Adrenal gland (tissue), 9 donors: ENCODE measurements at regions not wholly inside any gene's neighbourhood (a gene's known extent, or its start where the extent isn't known, plus 50 kb on each side); places are given as distances from the start of the nearest gene placed in this dataset.
"Not testable (repeated sequence)": the region's sequence is repeated elsewhere in the genome, so short reads cannot be mapped to it uniquely, and the experiment has no call there.

Experiments
- DNase-seq, 7 donors: peaks; one replicate each; pipeline ENCODE4 v3.0.0-alpha.2; 2019 to 2020
- H3K27ac ChIP-seq, 5 donors: fragments of 200-600 bp; sonication (generic) in 4 of 5; 1 replicate in 3 of 5; 2 replicates in 2 of 5; pipeline versions ENCODE4 v1.5.1 to v1.8.0; 2016 to 2020; ENCODE audit warnings: mild to moderate bottlenecking in 1 of 5
- H3K27me3 ChIP-seq: fragments of 200-600 bp; 2 replicates; pipeline ENCODE4 v1.8.0; 2021
- H3K36me3 ChIP-seq, 2 donors: fragments of 200-600 bp; replicated peaks in 1 of 2; 1 replicate in 1 of 2; 2 replicates in 1 of 2; pipeline versions ENCODE4 v1.5.1 to v1.8.0; 2018 to 2022
- H3K4me1 ChIP-seq, 2 donors: fragments of 200-600 bp; replicated peaks in 1 of 2; 1 replicate in 1 of 2; 2 replicates in 1 of 2; pipeline versions ENCODE4 v1.5.1 to v1.8.0; 2018 to 2021
- H3K4me3 ChIP-seq, 4 donors: fragments of 200-600 bp; sonication (generic) in 3 of 4; one replicate each; pipeline ENCODE4 v1.5.1; 2016 to 2018
- H3K9me3 ChIP-seq, 3 donors: fragments of 200-600 bp; sonication (generic) in 1 of 3; replicated peaks in 1 of 3; 1 replicate in 2 of 3; 2 replicates in 1 of 3; pipeline versions ENCODE4 v1.5.1 to v1.8.0; 2016 to 2021
- POLR2A ChIP-seq, 2 donors: fragments of 450-650 bp; IDR thresholded peaks; one replicate each; pipeline ENCODE4 v1.6.1; 2017; ENCODE audit warnings: antibody characterized with exemption in 2 of 2, mild to moderate bottlenecking in 2 of 2, moderate library complexity in 1 of 2
- WGBS, 4 donors: extraction: QIAGEN DNeasy Blood & Tissue Kit in 2 of 4; methylation state at CpG; one replicate each; pipeline versions ENCODE4 v1.1.5 to v1.1.7; 2013 to 2017; 5-methylcytosine and 5-hydroxymethylcytosine counted together
- intact Hi-C, 2 donors: fragments of 100-400 bp; cut with DNase I; formaldehyde crosslinking; loops; one replicate each; pipeline versions ENCODE4 v1.14.1 to v1.15.0; 2022 to 2023
- TF ChIP-seq, protein P1 (sequence below), 6 experiments: fragments of 450-650 bp in 4 of 6; fragments of 200-600 bp in 2 of 6; sonication (generic) in 1 of 6; IDR thresholded peaks; 1 replicate in 5 of 6; 2 replicates in 1 of 6; pipeline versions ENCODE4 v1.5.1 to v1.8.0; 2016 to 2021; ENCODE audit warnings: antibody characterized with exemption in 6 of 6, mild to moderate bottlenecking in 2 of 6, moderate library complexity in 1 of 6
- donor health status: healthy with polysubstance abuse.
- donor health status: Bipolar disorder and iron deficiency.
- donor health status: DM: yes; HTN: yes; CAD: no.
- donor health status: DM: no; HTN: no; CAD: no.
- donor health status: DM: no; HTN: no; CAD: no.

DNA sequence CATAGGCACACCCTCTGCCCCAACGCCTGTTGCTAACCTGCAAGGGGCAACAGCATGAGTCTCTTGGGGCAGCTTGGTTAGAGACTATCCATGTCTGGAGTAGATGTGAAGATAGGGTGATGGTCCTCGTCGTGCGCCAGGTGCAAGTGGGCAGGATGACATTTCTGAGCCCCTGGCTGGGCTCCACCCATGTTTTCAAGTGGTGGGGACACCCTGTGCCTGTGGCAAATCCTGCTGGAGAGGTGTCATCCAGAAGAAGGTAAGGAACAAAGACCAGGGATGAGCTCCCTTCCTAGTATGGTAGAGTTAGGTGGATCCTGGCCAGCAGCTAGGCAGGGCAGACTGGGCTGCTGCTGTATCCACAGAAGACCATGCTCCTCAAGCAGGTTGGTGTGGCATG, 152.6 kb downstream of the ABHD5 start:
- Histone ChIP-seq H3K27me3 (no peaks in the 10 kb centered on the region), H3K4me1 (no peaks in the 10 kb centered on the region), H3K36me3 (no peaks in the 10 kb centered on the region), H3K4me3 (no peak overlapping the region), H3K9me3 (peaks cover 0 to 2% (median 0%) of the 10 kb centered on the region in 3 donors), H3K27ac (no peak overlapping the region)
- intact Hi-C loops: no loop called here
- DNase-seq: no peak
- WGBS, 4 donors: 74 to 92% (median 83%) methylated on average over 4 of the region's 4 CpGs
- no peak for TF ChIP-seq POLR2A (IDR thresholded peaks at IDR 0.05)
- TF ChIP-seq, protein P1, sequence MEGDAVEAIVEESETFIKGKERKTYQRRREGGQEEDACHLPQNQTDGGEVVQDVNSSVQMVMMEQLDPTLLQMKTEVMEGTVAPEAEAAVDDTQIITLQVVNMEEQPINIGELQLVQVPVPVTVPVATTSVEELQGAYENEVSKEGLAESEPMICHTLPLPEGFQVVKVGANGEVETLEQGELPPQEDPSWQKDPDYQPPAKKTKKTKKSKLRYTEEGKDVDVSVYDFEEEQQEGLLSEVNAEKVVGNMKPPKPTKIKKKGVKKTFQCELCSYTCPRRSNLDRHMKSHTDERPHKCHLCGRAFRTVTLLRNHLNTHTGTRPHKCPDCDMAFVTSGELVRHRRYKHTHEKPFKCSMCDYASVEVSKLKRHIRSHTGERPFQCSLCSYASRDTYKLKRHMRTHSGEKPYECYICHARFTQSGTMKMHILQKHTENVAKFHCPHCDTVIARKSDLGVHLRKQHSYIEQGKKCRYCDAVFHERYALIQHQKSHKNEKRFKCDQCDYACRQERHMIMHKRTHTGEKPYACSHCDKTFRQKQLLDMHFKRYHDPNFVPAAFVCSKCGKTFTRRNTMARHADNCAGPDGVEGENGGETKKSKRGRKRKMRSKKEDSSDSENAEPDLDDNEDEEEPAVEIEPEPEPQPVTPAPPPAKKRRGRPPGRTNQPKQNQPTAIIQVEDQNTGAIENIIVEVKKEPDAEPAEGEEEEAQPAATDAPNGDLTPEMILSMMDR (IDR thresholded peaks at IDR 0.05): no peak

DNA sequence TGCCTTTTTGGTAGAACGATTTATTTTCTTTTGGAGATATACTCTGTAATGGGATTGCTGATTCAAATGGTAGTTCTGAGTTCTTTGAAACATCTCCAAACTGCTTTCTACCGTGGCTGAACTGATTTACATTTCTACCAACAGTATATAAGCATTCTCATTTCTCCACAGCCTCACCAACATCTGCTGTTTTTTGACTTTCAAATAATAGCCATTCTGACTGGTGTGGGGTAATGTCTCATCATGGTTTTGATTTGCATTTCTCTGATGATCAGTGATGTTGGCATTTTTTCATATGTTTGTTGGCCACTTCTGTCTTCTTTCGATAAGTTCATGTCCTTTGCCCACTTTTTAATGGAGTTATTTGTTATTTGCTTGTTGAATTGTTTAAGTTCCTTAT, 154.0 kb downstream of the ABHD5 start:
- no peak overlapping the region for H3K27ac ChIP-seq
- H3K27me3 ChIP-seq: no peaks in the 10 kb centered on the region
- WGBS, 4 donors: 65 to 80% (median 68%) methylated on average over 3 of the region's 3 CpGs
- peaks cover 0 to 4% (median 0%) of the 10 kb centered on the region in 3 donors for H3K9me3 ChIP-seq
- TF ChIP-seq POLR2A (IDR thresholded peaks at IDR 0.05): no peak
- TF ChIP-seq, protein P1 (IDR thresholded peaks at IDR 0.05): no peak
- intact Hi-C loops: no loop called here
- no peaks in the 10 kb centered on the region for H3K4me1 ChIP-seq
- no peak for DNase-seq
- H3K4me3 ChIP-seq: no peak overlapping the region
- no peaks in the 10 kb centered on the region for H3K36me3 ChIP-seq

DNA sequence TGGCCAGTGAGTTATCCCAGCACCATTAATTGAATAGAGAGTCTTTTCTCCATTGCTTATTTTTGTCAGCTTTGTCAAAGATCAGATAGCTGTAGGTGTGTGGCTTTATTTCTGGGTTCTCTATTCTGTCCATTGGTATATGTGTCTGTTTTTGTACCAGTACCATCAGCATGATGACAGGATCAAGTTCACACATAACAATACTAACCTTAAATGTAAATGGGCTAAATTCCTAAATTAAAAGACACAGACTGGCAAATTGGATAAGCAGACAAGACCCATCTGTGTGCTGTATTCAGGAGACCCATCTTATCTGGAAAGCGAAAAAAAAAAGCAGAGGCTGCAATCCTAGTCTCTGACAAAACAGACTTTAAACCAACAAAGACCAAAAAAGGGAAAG, 154.8 kb downstream of the ABHD5 start:
- H3K27ac ChIP-seq, H3K9me3 ChIP-seq, H3K4me1 ChIP-seq, H3K27me3 ChIP-seq, H3K4me3 ChIP-seq, DNase-seq, H3K36me3 ChIP-seq, intact Hi-C loops: not testable (repeated sequence)
- WGBS, 4 donors: 50 to 77% (median 54%) methylated on average over 1 of the region's 1 CpG

DNA sequence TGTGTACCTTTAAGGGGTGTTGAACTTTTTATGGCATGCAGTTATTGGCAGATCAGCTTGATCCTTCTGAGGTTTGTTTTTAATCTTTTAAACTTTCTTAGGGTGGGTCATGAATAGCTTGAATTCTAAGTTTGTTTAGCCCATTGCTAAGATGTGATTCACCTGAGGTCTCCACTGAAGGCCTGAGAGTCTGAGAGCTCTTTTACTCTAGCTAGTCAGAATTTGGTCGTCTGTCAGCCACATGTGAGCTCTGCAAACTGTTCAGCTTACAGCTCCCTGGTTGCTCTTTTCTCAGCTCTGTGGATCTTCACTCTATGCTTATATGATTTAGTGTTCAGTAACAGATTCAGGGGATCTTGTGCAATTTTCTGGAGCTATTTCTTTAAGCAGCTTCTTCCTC, 161.3 kb downstream of the ABHD5 start:
- Histone ChIP-seq H3K27me3 (peaks cover 9% of the 10 kb centered on the region), H3K4me1 (no peaks in the 10 kb centered on the region), H3K9me3 (peaks cover 0 to 5% (median 4%) of the 10 kb centered on the region in 3 donors), H3K4me3 (no peak overlapping the region), H3K36me3 (no peaks in the 10 kb centered on the region), H3K27ac (no peak overlapping the region)
- TF ChIP-seq POLR2A (IDR thresholded peaks at IDR 0.05): no peak
- TF ChIP-seq, protein P1 (IDR thresholded peaks at IDR 0.05): no peak
- no peak for DNase-seq
- intact Hi-C loops: no loop called here
- 5 to 29% (median 22%) methylated on average over 1 of the region's 1 CpG for WGBS, 4 donors

DNA sequence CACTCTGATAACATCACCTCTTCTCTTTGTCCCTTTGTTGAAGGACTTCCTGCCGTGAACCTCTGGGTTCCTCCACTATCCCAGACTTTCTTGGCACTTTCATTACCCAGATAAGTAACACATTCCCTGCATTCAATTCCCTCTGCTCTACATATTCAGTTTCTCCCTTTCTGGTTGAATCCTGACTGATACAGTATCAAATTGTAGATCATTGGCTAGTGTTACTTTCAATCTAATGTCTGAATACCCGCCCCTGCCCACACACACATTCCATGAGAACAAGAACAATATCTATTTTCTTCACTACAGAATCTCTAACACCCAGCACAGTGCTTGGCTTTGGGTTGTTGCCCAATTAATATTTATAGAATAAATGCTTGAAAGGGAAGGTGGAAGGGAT, 163.5 kb downstream of the ABHD5 start:
- intact Hi-C loops: no loop called here
- WGBS, 4 donors: 61 to 70% (median 67%) methylated on average over 2 of the region's 2 CpGs
- Histone ChIP-seq H3K4me3 (no peak overlapping the region), H3K9me3 (peaks cover 0 to 5% (median 0%) of the 10 kb centered on the region in 3 donors), H3K27ac (no peak overlapping the region), H3K4me1 (no peaks in the 10 kb centered on the region), H3K27me3 (peaks cover 9% of the 10 kb centered on the region), H3K36me3 (no peaks in the 10 kb centered on the region)
- DNase-seq: no peak
- TF ChIP-seq, protein P1 (IDR thresholded peaks at IDR 0.05): no peak
- no peak for TF ChIP-seq POLR2A (IDR thresholded peaks at IDR 0.05)
